ENCODE measurements at regions not wholly inside any gene's neighbourhood (a gene's known extent, or its start where the extent isn't known, plus 50 kb on each side); places are given as distances from the start of the nearest gene placed in this dataset.

GRCh38 chr18:75809926-75810255, 382.4 kb upstream of the SMIM21 start:
- Histone ChIP-seq H3K36me3 (no peaks in the 10 kb centered on the region), H3K4me3 (no peak overlapping the region), H3K4me1 (ENCODE audit: low read depth) (no peaks in the 10 kb centered on the region), H3K9me3 (ENCODE audit: low read depth) (no peaks in the 10 kb centered on the region), H3K27me3 (no peaks in the 10 kb centered on the region), H3K27ac (no peak overlapping the region)
- no peak for TF ChIP-seq CTCF (IDR thresholded peaks at IDR 0.05; ENCODE audit: low read depth, low read length)
- no peak for DNase-seq (ENCODE audit: low read depth in 1 of 2, low spot score in 1 of 2)

DNA sequence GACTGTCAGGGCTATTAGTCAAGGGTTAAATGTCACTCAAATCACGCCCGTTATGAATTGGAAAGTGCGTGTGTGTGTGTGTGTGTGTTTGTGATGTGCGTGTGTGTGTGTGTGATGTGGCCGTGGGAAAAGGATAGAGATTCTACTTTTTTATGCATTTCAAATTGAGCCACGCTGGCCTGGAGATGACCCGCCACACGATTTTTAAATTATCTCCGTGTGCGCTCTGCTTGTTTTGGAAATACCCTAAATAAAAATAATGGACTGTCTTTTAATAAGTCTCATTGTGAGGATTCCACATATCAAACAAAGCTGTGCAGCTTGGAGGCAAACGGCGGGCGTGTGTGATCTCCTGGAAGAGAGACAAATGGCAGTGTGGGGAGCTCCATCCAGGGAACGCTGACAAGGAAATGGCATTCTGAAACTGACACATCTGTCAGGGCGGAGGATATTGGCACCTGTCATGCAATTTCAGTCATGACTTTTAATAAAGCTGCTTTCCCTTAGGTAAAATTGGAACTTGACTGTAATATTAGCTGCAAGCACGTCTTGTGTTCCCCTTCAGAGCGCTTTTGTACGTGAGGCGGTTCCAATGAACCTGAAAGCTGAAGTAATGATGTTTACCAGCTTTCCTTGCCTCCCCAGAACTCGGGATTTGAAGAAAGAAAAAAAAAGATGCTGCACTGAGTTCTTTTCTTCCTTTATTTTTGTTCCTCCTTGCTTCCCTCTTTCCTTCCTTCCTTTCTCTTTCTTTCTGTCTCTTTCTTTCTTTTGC, 381.8 kb upstream of the SMIM21 start:
- no peaks in the 10 kb centered on the region for H3K4me1 ChIP-seq (ENCODE audit: low read depth)
- no peak for DNase-seq (ENCODE audit: low read depth in 1 of 2, low spot score in 1 of 2)
- H3K36me3 ChIP-seq: no peaks in the 10 kb centered on the region
- no peaks in the 10 kb centered on the region for H3K9me3 ChIP-seq (ENCODE audit: low read depth)
- no peak overlapping the region for H3K4me3 ChIP-seq
- H3K27me3 ChIP-seq: no peaks in the 10 kb centered on the region
- TF ChIP-seq CTCF (IDR thresholded peaks at IDR 0.05; ENCODE audit: low read depth, low read length): no peak
- no peak overlapping the region for H3K27ac ChIP-seq

DNA sequence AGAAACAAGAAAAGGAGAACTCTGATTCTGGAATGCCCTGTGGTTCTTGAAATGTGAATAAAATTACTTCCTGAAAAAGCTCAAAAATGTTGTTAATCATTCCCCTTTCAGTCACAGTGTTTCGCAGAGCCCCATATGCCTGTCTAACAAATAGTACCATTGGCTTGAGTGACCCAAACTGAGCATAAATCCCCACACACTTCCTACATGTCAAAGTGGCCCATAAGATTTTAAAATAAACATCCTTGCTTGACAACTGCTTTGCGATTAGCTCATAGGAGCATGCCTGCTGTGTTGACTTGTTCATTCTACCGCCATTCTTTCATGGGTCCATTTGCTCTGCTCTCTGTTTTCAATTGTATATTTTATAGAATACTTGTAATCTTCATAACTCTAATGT, 377.8 kb upstream of the SMIM21 start:
- no peak for DNase-seq (ENCODE audit: low read depth in 1 of 2, low spot score in 1 of 2)
- no peak overlapping the region for H3K4me3 ChIP-seq
- H3K9me3 ChIP-seq (ENCODE audit: low read depth): no peaks in the 10 kb centered on the region
- no peaks in the 10 kb centered on the region for H3K27me3 ChIP-seq
- H3K27ac ChIP-seq: no peak overlapping the region
- TF ChIP-seq CTCF (IDR thresholded peaks at IDR 0.05; ENCODE audit: low read depth, low read length): no peak
- H3K4me1 ChIP-seq (ENCODE audit: low read depth): no peaks in the 10 kb centered on the region
- H3K36me3 ChIP-seq: no peaks in the 10 kb centered on the region

GRCh38 chr18:75802681-75803080, 375.2 kb upstream of the SMIM21 start:
- DNase-seq (ENCODE audit: low read depth in 1 of 2, low spot score in 1 of 2): no peak
- no peak overlapping the region for H3K27ac ChIP-seq
- H3K4me1 ChIP-seq (ENCODE audit: low read depth): peaks cover 7% of the 10 kb centered on the region
- H3K27me3 ChIP-seq: no peaks in the 10 kb centered on the region
- H3K4me3 ChIP-seq: no peak overlapping the region
- no peak for TF ChIP-seq CTCF (IDR thresholded peaks at IDR 0.05; ENCODE audit: low read depth, low read length)
- H3K36me3 ChIP-seq: no peaks in the 10 kb centered on the region
- no peaks in the 10 kb centered on the region for H3K9me3 ChIP-seq (ENCODE audit: low read depth)

DNA sequence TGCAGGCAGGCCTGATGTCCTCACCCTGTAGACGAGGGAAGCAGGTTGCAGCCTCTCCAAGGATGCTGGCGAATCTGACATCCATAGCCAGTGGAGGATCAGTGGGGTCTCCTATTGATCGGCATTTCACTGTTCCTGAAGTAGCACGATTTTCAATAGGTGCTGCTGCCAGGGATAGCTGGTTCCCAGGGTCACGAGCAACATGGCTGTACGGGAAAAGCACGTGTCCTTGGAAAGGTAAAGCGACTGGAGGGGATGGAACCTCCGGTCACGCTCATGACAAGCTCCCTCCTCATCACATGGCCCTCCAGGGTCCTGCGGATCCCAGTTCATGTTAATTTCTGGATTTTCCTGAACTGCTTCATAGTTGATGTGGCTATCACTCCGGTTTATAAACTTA, 373.7 kb upstream of the SMIM21 start:
- no peak overlapping the region for H3K4me3 ChIP-seq
- peaks cover 7% of the 10 kb centered on the region for H3K4me1 ChIP-seq (ENCODE audit: low read depth)
- H3K27me3 ChIP-seq: no peaks in the 10 kb centered on the region
- no peak for DNase-seq (ENCODE audit: low read depth in 1 of 2, low spot score in 1 of 2)
- H3K9me3 ChIP-seq (ENCODE audit: low read depth): no peaks in the 10 kb centered on the region
- no peaks in the 10 kb centered on the region for H3K36me3 ChIP-seq
- no peak overlapping the region for H3K27ac ChIP-seq
- TF ChIP-seq CTCF (IDR thresholded peaks at IDR 0.05; ENCODE audit: low read depth, low read length): no peak

DNA sequence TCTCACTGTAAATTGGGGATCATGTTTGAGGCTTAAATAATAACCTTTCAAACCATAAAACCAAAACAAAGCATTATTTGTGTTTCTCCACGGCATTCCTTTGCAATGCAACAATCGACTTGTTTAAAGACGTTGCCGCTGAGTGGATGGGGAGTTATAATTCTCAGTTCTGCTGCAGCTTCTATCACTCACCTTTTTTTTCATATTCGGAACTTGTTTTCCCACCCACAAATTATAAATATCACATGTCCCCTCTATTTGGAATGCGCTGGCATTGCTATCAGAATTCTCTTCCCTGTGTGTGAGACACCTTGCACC, 372.8 kb upstream of the SMIM21 start:
- Histone ChIP-seq H3K27me3 (no peaks in the 10 kb centered on the region), H3K36me3 (no peaks in the 10 kb centered on the region), H3K27ac (no peak overlapping the region), H3K9me3 (ENCODE audit: low read depth) (no peaks in the 10 kb centered on the region), H3K4me1 (ENCODE audit: low read depth) (peaks cover 7% of the 10 kb centered on the region), H3K4me3 (no peak overlapping the region)
- no peak for TF ChIP-seq CTCF (IDR thresholded peaks at IDR 0.05; ENCODE audit: low read depth, low read length)
- DNase-seq (ENCODE audit: low read depth in 1 of 2, low spot score in 1 of 2): no peak
